NCI-H146 treated with DMSO at 0.1 percent for 48 hours (cell line): ENCODE measurements at regions not wholly inside any gene's neighbourhood (a gene's known extent, or its start where the extent isn't known, plus 50 kb on each side); places are given as distances from the start of the nearest gene placed in this dataset.
"Not testable (repeated sequence)": the region's sequence is repeated elsewhere in the genome, so short reads cannot be mapped to it uniquely, and the experiment has no call there.

Source experiments
- DNase-seq: peaks from one replicate; lab custom pipeline; 2025; ENCODE audit not compliant: unreplicated experiment; lab: John Stamatoyannopoulos, UW

- no peak for DNase-seq
These were observed 54.9 kb upstream of the ZBTB18 start for GRCh38 chr1:243996223-243996622.

- DNase-seq: no peak
These were observed 59.4 kb upstream of the ZBTB18 start for GRCh38 chr1:243991650-243992049.

- no peak for DNase-seq
These were observed 66.3 kb upstream of the ZBTB18 start for GRCh38 chr1:243984788-243985187.

- no peak for DNase-seq
These were observed 68.5 kb upstream of the ZBTB18 start for GRCh38 chr1:243982447-243983018.

- no peak for DNase-seq
These were observed 70.6 kb upstream of the ZBTB18 start for GRCh38 chr1:243980471-243980870.

GRCh38 chr1:243980071-243980470 is 71.0 kb upstream of the ZBTB18 start:
- DNase-seq: no peak

- DNase-seq: no peak
These were observed 71.7 kb upstream of the ZBTB18 start for GRCh38 chr1:243979396-243979795.

GRCh38 chr1:243977094-243977493 is 74.0 kb upstream of the ZBTB18 start:
- no peak for DNase-seq

GRCh38 chr1:243974451-243975292 is 76.4 kb upstream of the ZBTB18 start:
- DNase-seq: no peak

GRCh38 chr1:243973169-243973568 is 77.9 kb upstream of the ZBTB18 start:
- no peak for DNase-seq

GRCh38 chr1:243970077-243970476 is 81.0 kb upstream of the ZBTB18 start:
- DNase-seq: no peak

GRCh38 chr1:243968413-243968812 is 82.7 kb upstream of the ZBTB18 start:
- no peak for DNase-seq

- DNase-seq: no peak
These were observed 86.2 kb upstream of the ZBTB18 start for GRCh38 chr1:243964915-243965314.

GRCh38 chr1:243963571-243963970 is 87.5 kb upstream of the ZBTB18 start:
- no peak for DNase-seq

GRCh38 chr1:243962541-243962940 is 88.5 kb upstream of the ZBTB18 start:
- no peak for DNase-seq

- DNase-seq: no peak
These were observed 91.1 kb upstream of the ZBTB18 start for GRCh38 chr1:243959998-243960397.

- DNase-seq: no peak
These were observed 93.9 kb upstream of the ZBTB18 start for GRCh38 chr1:243957141-243957540.

- no peak for DNase-seq
These were observed 94.6 kb upstream of the ZBTB18 start for GRCh38 chr1:243956450-243956849.

GRCh38 chr1:243951207-243951606 is 99.9 kb upstream of the ZBTB18 start:
- DNase-seq: not testable (repeated sequence)

- no peak for DNase-seq
These were observed 100.1 kb upstream of the AKT3 start for GRCh38 chr1:243950166-243950565.

- DNase-seq: no peak
These were observed 96.9 kb upstream of the AKT3 start for GRCh38 chr1:243946946-243947345.

GRCh38 chr1:243946253-243946652 is 96.2 kb upstream of the AKT3 start:
- DNase-seq: no peak

GRCh38 chr1:243945727-243946126 is 95.7 kb upstream of the AKT3 start:
- no peak for DNase-seq
